Panc1 (cell line): ENCODE measurements at regions not wholly inside any gene's neighbourhood (a gene's known extent, or its start where the extent isn't known, plus 50 kb on each side); places are given as distances from the start of the nearest gene placed in this dataset.

Experiments
- ATAC-seq: fragments of 200-7000 bp; cut with Tn5 transposase; 2 replicates; pipeline ENCODE4 v1.9.1; 2020; ENCODE audit warnings: mild to moderate bottlenecking, moderate library complexity
- BruUV-seq: library from RNA; stranded (reverse); fragments of 400-500 nt; replicated peaks from 2 replicates; lab custom pipeline; 2021; lab: Mats Ljungman, UMichigan
- CTCF ChIA-PET: fragments of 300-600 bp; sonication (Branson Sonifier 250); formaldehyde crosslinking; loops from one replicate; lab custom pipeline; 2022; ENCODE audit warnings: antibody characterized with exemption; lab: Charles Lee
- POLR2A ChIA-PET: fragments of 300-600 bp; sonication (Branson Sonifier 250); formaldehyde crosslinking; loops from one replicate; lab custom pipeline; 2022; ENCODE audit warnings: antibody characterized with exemption; lab: Charles Lee
- DNase-seq: peaks from one replicate; pipeline ENCODE4 v3.0.0-alpha.2; 2010; ENCODE audit warnings: low read depth, low spot score
- H3K27ac ChIP-seq: 2 replicates; pipeline ENCODE4 v1.5.1; 2011; ENCODE audit warnings: mild to moderate bottlenecking, low read length, inconsistent platforms
- H3K27me3 ChIP-seq: fragments of 200-500 bp; sonication (Bioruptor generic); 2 replicates; pipeline ENCODE4 v1.6.0; 2014; ENCODE audit warnings: low read length, inconsistent platforms; ENCODE audit not compliant: control insufficient read depth, insufficient read depth
- H3K36me3 ChIP-seq: fragments of 200-500 bp; sonication (Bioruptor generic); 2 replicates; pipeline ENCODE4 v1.5.1; 2014; ENCODE audit warnings: inconsistent platforms, mild to moderate bottlenecking, low read length, moderate library complexity; ENCODE audit not compliant: control insufficient read depth, insufficient read depth
- H3K4me1 ChIP-seq: 2 replicates; pipeline ENCODE4 v1.5.1; 2011; ENCODE audit warnings: inconsistent platforms, mild to moderate bottlenecking, low read length, moderate library complexity; ENCODE audit not compliant: control insufficient read depth, insufficient read depth
- H3K4me3 ChIP-seq, 2 experiments: 2 replicates each; pipeline ENCODE4 v1.5.1; 2011 to 2012; ENCODE audit warnings: low read depth in 2 of 2, low read length in 2 of 2, mild to moderate bottlenecking in 2 of 2, inconsistent platforms in 1 of 2, moderate library complexity in 1 of 2
- H3K9me3 ChIP-seq: fragments of 200-500 bp; sonication (Bioruptor generic); 2 replicates; pipeline ENCODE4 v1.5.1; 2014; ENCODE audit warnings: low read depth, mild to moderate bottlenecking, inconsistent platforms, low read length, moderate library complexity; ENCODE audit not compliant: control insufficient read depth, insufficient read depth
- POLR2AphosphoS5 ChIP-seq: IDR thresholded peaks from 2 replicates; pipeline ENCODE4 v1.6.1; 2012; ENCODE audit warnings: mild to moderate bottlenecking, low read depth, low read length, moderate library complexity
- SIN3A ChIP-seq: IDR thresholded peaks from 2 replicates; pipeline ENCODE4 v1.6.1; 2012; ENCODE audit warnings: low read depth, mild to moderate bottlenecking, low read length, moderate library complexity, borderline replicate concordance; ENCODE audit not compliant: insufficient read depth
- TCF7L2 ChIP-seq: IDR thresholded peaks from 2 replicates; pipeline ENCODE4 v1.6.1; 2011; ENCODE audit warnings: mild to moderate bottlenecking, low read depth, low read length, inconsistent platforms
- in situ Hi-C: cut with HindIII; loops from 2 replicates; pipeline ENCODE4 v1.10.0; 2016; ENCODE audit warnings: low sequenced_read_pairs, low pct_unique_long_range_greater_than_20kb
- intact Hi-C: fragments of 100-400 bp; cut with micrococcal nuclease; formaldehyde crosslinking; loops from one replicate; pipeline ENCODE4 v1.10.0; 2022; ENCODE audit not compliant: unreplicated experiment
- TF ChIP-seq, protein P1 (sequence below): fragments of 450-650 bp; IDR thresholded peaks from 2 replicates; pipeline ENCODE4 v1.5.1; 2017; ENCODE audit warnings: mild to moderate bottlenecking
- TF ChIP-seq, protein P2 (sequence below), 2 experiments: IDR thresholded peaks; 2 replicates each; pipeline ENCODE4 v1.6.1; 2011 to 2012; ENCODE audit warnings: low read depth in 2 of 2, control low read depth in 1 of 2, low read length in 1 of 2, mild to moderate bottlenecking in 1 of 2, moderate library complexity in 1 of 2; ENCODE audit not compliant: insufficient read depth in 1 of 2

DNA sequence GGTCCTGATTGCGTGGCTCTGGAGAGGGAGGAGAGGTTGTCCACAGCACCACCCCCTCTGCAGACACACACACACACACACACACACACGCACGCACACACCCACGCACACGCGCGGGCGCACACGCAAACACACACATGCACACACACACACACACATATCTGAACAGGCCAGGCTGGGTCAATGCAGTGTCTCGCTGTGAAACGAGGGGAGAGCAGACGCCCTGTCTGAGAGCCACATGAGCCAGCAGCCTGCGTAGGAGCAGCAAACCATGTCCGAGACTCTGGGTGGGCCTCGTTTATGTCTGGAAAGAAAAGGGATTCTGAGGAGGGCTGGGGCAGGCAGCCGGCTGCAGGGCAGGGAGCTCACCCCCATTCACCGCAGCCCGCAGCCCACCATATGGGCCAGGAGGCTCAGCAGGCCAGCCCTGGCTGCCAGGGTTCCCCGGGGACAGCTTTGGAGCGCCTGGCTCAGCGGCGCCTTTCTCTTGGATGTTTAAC lies 93.3 kb upstream of the TNRC6C start:
- DNase-seq (no peak), ATAC-seq (no peak)
- CTCF ChIA-PET, result no interaction called here
- intact Hi-C loops (no loop called here), in situ Hi-C loops (no loop called here)
- H3K27ac ChIP-seq, result no peak overlapping the region
- no peaks in the 10 kb centered on the region for H3K36me3 ChIP-seq
- POLR2A ChIA-PET, result interaction anchor here (0.6 kb wide), 2 partner anchors 40 to 117 kb away, joined by 6 to 12 read pairs; no protein-coding TSS in a partner anchor
- no peak overlapping the region for H3K4me3 ChIP-seq
- BruUV-seq, result no TSS peak
- no peaks in the 10 kb centered on the region for H3K9me3 ChIP-seq
- H3K4me1 ChIP-seq, result no peaks in the 10 kb centered on the region; the same call in 1 of the 2 replicates
- peaks cover 7% of the 10 kb centered on the region for H3K27me3 ChIP-seq
- no peak for TF ChIP-seq TCF7L2
- TF ChIP-seq, protein P1, sequence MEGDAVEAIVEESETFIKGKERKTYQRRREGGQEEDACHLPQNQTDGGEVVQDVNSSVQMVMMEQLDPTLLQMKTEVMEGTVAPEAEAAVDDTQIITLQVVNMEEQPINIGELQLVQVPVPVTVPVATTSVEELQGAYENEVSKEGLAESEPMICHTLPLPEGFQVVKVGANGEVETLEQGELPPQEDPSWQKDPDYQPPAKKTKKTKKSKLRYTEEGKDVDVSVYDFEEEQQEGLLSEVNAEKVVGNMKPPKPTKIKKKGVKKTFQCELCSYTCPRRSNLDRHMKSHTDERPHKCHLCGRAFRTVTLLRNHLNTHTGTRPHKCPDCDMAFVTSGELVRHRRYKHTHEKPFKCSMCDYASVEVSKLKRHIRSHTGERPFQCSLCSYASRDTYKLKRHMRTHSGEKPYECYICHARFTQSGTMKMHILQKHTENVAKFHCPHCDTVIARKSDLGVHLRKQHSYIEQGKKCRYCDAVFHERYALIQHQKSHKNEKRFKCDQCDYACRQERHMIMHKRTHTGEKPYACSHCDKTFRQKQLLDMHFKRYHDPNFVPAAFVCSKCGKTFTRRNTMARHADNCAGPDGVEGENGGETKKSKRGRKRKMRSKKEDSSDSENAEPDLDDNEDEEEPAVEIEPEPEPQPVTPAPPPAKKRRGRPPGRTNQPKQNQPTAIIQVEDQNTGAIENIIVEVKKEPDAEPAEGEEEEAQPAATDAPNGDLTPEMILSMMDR, result no peak
- TF ChIP-seq SIN3A, result no peak
- TF ChIP-seq, protein P2, sequence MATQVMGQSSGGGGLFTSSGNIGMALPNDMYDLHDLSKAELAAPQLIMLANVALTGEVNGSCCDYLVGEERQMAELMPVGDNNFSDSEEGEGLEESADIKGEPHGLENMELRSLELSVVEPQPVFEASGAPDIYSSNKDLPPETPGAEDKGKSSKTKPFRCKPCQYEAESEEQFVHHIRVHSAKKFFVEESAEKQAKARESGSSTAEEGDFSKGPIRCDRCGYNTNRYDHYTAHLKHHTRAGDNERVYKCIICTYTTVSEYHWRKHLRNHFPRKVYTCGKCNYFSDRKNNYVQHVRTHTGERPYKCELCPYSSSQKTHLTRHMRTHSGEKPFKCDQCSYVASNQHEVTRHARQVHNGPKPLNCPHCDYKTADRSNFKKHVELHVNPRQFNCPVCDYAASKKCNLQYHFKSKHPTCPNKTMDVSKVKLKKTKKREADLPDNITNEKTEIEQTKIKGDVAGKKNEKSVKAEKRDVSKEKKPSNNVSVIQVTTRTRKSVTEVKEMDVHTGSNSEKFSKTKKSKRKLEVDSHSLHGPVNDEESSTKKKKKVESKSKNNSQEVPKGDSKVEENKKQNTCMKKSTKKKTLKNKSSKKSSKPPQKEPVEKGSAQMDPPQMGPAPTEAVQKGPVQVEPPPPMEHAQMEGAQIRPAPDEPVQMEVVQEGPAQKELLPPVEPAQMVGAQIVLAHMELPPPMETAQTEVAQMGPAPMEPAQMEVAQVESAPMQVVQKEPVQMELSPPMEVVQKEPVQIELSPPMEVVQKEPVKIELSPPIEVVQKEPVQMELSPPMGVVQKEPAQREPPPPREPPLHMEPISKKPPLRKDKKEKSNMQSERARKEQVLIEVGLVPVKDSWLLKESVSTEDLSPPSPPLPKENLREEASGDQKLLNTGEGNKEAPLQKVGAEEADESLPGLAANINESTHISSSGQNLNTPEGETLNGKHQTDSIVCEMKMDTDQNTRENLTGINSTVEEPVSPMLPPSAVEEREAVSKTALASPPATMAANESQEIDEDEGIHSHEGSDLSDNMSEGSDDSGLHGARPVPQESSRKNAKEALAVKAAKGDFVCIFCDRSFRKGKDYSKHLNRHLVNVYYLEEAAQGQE (IDR thresholded peaks at IDR 0.05; ENCODE audit: insufficient read depth in 1 of 2, low read depth in 2 of 2, low read length in 1 of 2), result no peak
- no peak for TF ChIP-seq POLR2AphosphoS5

GRCh38 chr17:77865716-77866115 lies 92.8 kb upstream of the TNRC6C start:
- Histone ChIP-seq H3K27ac (no peak overlapping the region), H3K9me3 (no peaks in the 10 kb centered on the region), H3K27me3 (peaks cover 4% of the 10 kb centered on the region; the same call in 1 of the 2 replicates), H3K4me1 (no peaks in the 10 kb centered on the region; the same call in 1 of the 2 replicates), H3K4me3 (no peak overlapping the region), H3K36me3 (no peaks in the 10 kb centered on the region)
- in situ Hi-C loops, result no loop called here
- ChIA-PET CTCF (no interaction called here), POLR2A (interaction anchor here (0.6 kb wide), 2 partner anchors 40 to 117 kb away, joined by 6 to 12 read pairs; no protein-coding TSS in a partner anchor)
- TF ChIP-seq, protein P1, result no peak
- no peak for TF ChIP-seq POLR2AphosphoS5
- TF ChIP-seq, protein P2 (IDR thresholded peaks at IDR 0.05; ENCODE audit: insufficient read depth in 1 of 2, low read depth in 2 of 2, low read length in 1 of 2), result no peak
- ATAC-seq, result no peak
- intact Hi-C loops, result no loop called here
- BruUV-seq, result no TSS peak
- no peak for DNase-seq
